ENCODE measurements at regions not wholly inside any gene's neighbourhood (a gene's known extent, or its start where the extent isn't known, plus 50 kb on each side); places are given as distances from the start of the nearest gene placed in this dataset.

DNA sequence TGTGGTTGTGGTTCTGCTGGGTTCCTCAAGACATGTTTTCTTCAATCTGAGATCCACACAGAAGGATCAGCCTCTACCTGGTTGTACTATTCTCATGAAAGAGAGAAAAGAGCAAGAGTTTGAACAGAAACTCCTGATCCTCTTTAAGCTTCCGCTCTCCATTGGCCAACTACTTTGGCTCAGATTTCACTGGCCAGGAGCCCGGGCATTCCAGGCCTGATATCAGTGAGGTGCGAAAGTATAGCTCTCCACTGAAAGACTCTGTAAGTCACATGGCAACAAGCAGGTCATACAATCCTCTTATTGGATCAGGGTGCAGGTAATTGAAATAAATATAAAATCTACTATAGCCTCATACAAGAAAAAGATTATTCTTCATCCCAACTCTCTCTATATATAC is 920.5 kb downstream of the TLE4 start:
- TF ChIP-seq POLR2AphosphoS5 (IDR thresholded peaks at IDR 0.05; ENCODE audit: low read depth, low read length) (no peak), SIN3A (IDR thresholded peaks at IDR 0.05; ENCODE audit: borderline replicate concordance, insufficient read depth, low read length) (no peak)
- TF ChIP-seq, protein P1, sequence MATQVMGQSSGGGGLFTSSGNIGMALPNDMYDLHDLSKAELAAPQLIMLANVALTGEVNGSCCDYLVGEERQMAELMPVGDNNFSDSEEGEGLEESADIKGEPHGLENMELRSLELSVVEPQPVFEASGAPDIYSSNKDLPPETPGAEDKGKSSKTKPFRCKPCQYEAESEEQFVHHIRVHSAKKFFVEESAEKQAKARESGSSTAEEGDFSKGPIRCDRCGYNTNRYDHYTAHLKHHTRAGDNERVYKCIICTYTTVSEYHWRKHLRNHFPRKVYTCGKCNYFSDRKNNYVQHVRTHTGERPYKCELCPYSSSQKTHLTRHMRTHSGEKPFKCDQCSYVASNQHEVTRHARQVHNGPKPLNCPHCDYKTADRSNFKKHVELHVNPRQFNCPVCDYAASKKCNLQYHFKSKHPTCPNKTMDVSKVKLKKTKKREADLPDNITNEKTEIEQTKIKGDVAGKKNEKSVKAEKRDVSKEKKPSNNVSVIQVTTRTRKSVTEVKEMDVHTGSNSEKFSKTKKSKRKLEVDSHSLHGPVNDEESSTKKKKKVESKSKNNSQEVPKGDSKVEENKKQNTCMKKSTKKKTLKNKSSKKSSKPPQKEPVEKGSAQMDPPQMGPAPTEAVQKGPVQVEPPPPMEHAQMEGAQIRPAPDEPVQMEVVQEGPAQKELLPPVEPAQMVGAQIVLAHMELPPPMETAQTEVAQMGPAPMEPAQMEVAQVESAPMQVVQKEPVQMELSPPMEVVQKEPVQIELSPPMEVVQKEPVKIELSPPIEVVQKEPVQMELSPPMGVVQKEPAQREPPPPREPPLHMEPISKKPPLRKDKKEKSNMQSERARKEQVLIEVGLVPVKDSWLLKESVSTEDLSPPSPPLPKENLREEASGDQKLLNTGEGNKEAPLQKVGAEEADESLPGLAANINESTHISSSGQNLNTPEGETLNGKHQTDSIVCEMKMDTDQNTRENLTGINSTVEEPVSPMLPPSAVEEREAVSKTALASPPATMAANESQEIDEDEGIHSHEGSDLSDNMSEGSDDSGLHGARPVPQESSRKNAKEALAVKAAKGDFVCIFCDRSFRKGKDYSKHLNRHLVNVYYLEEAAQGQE (IDR thresholded peaks at IDR 0.05; ENCODE audit: insufficient read depth in 1 of 2, low read depth in 2 of 2, low read length in 2 of 2) = no peak
